ENCODE measurements at regions not wholly inside any gene's neighbourhood (a gene's known extent, or its start where the extent isn't known, plus 50 kb on each side); places are given as distances from the start of the nearest gene placed in this dataset.
"Not testable (repeated sequence)": the region's sequence is repeated elsewhere in the genome, so short reads cannot be mapped to it uniquely, and the experiment has no call there.

- no peak for DNase-seq
These were observed 567.3 kb upstream of the ZNF804A start for GRCh38 chr2:184030989-184031388.

DNA sequence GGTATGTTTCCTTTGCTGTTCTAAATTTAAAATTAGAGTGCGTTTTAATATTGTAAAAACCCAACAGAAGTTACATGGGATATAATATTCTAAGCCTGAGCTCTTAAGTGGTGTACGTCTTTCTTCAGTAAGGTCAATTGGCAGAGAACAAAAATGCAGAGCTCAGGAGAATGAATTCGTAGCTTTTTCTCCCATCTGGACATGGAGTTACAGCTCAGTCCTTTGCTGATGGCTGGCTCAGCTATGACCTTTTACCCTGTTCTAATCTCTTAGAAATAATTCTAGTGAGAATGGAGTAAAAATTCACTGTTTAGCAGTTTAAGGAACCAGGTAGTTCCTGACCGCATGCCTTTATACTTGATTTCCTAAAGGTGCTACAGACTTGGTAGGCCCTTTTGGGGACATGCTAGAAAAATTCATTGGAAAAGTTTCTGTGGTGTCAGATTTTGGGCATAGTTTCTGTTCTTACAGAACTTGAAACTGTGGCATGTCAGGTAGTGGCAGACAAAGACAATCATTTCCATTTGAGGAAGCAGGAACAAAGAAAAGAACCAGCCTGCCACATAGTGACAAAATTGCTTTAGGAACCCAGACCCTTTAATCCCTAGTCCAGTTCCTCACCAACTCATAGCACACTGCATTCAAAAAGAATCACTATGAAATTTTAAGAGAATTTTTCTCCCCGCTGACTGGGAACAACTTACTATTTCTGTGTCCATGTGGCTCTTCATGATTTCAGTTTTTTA, 566.8 kb upstream of the ZNF804A start:
- DNase-seq = no peak

- no peak for DNase-seq
These were observed 565.3 kb upstream of the ZNF804A start for GRCh38 chr2:184032983-184033382.

DNA sequence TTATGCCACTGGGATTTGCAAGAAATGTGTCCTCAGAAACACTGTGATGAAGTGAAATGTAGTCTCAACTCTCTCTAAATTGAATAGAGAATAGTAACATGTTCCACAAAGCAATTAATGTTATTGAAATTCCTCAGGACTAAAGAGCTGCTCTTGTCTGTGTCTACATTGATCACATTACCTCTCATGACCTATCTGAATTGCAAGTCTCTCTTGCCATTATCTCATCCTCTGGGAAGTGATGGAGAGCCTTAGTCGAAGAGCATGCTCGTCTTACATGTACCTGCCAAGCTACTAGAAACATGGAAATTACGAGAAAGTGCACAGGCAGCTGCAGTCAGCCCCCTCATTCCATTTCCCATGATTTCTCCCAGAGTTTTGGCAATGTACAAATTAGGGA, 561.1 kb upstream of the ZNF804A start:
- no peak for DNase-seq

GRCh38 chr2:184039493-184039892, 558.8 kb upstream of the ZNF804A start:
- no peak for DNase-seq

DNA sequence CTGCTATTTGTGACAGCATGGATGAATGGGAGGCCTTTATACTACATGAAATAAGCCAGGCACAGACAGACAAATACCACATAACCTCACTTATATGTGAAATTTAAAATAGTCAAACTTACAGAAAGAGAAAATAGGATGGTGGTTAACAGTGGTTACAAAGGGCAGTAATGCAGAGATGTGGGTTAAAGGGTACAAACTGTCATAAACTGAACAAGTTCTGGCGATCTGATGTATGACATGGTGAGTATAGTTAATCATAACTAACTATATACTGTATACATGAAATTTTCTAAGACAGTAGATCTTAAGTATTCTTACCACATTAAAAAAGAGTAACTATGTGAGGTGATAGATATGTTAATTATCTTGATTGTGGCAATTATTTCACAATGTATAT, 558.1 kb upstream of the ZNF804A start:
- DNase-seq = no peak

- no peak for DNase-seq
These were observed 557.3 kb upstream of the ZNF804A start for GRCh38 chr2:184041077-184041476.

- DNase-seq = no peak
These were observed 556.6 kb upstream of the ZNF804A start for GRCh38 chr2:184041777-184042176.

GRCh38 chr2:184047536-184047935, 550.8 kb upstream of the ZNF804A start:
- no peak for DNase-seq

GRCh38 chr2:184049566-184049965, 548.8 kb upstream of the ZNF804A start:
- no peak for DNase-seq

GRCh38 chr2:184053326-184053725, 545.0 kb upstream of the ZNF804A start:
- no peak for DNase-seq

- DNase-seq = not testable (repeated sequence)
These were observed 543.9 kb upstream of the ZNF804A start for GRCh38 chr2:184054419-184054818.

DNA sequence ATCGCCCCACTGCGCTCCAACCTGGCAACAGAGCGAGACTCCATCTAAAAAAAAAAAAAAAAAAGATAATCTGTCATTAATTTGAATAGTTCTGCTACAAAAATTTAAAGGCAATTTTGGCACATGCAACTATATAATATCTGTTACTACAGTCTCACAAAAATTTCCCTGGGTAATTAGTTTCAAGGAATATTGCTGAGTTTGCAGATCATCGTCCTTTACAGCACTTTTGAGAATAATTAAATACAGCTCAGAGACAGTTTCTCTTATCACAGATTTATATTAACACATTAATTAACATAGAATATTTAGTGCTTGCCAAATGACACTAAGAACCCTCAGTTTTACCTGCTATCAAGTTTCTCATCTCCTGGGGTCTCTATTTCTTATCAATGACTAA, 540.4 kb upstream of the ZNF804A start:
- no peak for DNase-seq

DNA sequence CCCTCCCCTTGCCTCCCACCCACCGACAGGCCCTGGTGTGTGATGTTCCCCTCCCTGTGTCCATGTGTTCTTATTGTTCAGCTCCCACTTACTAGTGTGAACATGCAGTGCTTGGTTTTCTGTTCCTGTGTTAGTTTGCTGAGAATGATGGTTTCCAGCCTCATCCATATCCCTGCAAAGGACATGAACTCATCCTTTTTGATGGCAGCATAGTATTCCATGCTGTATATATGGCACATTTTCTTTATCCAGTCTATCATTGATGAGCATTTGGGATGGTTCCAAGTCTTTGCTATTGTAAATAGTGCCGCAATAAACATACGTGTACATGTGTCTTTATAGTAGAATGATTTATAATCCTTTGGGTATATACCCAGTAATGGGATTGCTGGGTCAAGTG, 538.1 kb upstream of the ZNF804A start:
- DNase-seq = not testable (repeated sequence)

DNA sequence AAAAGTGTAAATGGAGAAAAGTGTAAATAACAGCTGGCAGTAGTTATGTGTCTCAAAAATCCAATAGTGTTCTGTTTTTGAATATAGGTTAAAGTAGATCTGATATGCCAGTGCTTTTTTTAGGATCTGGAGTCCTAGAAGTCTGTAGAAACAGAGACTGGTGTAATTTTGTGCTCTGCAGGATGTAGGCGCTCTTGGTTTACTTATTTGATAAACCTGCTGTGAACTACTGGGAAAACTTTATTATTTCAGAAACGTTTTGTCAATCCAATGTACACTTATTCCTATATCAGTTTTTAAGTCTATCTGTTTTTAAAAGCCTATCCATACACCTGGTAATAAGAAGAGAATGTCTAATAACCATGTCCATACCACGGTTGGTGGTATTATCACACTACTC, 530.8 kb upstream of the ZNF804A start:
- no peak for DNase-seq

DNA sequence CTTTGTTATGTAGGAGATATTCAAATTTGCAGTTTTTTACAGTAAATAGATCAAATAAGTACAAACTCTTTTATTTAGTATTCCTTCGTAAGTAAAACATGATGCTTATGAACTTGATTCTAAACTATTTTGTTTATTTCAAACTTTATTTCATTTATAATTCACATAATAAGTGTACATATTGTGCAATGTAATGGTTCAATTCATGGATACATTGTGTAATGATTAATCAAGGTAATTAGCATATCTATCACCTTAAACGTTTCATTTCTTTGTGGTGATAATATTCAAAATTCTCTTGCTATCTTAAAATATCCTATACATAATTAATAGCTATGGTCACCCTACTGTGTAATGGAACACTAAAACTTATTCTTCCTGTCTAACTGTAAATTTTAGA, 525.9 kb upstream of the ZNF804A start:
- no peak for DNase-seq

DNA sequence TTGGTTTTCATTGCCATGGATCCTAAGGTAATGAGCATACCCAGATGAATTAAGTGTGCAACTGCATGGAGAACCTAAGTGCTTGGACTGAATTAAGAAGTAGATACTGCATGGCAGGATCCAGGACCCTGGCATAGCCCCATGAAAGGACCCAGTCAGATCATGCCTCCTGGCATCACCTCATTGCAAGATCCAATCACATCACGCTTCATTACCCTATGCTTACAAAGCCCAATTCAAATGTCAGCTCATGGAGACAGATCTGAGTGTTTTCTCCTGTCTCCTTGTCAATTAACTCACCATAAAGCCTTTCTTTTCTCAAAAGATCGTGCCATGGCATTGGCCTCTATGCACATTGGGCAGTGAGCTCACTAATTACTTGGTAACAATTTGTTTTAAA, 519.8 kb upstream of the ZNF804A start:
- DNase-seq = no peak

GRCh38 chr2:184091456-184091855, 506.9 kb upstream of the ZNF804A start:
- DNase-seq = no peak

GRCh38 chr2:184113696-184114403, 484.5 kb upstream of the ZNF804A start:
- no peak for DNase-seq

DNA sequence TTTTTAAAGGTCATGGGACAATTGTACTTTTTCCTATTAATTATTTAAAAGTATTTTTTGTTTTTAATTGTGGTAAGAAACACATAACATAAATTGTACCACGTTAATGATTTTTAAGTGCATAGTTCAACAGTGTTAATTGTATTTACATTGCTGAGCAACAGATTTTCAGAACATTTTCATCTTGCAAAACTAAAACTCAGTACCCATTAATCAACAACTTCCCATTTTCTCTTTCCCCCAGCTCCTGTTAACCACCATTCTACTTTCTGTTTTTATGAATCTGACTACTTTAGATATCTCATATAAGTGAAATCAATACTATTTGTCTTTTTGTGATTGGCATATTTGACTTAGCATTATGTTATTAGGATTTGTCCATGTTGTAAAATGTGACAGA, 483.9 kb upstream of the ZNF804A start:
- DNase-seq = no peak

- no peak for DNase-seq
These were observed 478.1 kb upstream of the ZNF804A start for GRCh38 chr2:184119989-184120800.

DNA sequence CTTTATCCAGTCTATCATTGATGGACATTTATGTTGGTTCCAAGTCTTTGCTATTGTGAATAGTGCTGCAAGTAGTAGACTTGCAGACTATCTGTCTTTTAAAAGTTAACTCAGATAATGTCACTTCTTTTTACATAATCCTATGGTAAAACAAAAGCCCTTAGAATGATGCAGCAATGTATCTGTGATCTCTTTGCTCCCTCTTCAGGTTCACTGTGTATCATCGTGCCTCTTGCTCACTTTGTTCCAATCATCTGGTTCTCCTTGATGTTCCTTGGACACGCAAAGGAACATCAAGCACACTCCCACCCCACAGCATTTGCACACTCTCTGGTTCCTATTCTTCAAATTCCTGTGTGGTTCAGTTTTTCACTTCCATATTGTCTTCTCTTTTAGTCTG, 472.5 kb upstream of the ZNF804A start:
- DNase-seq = no peak

DNA sequence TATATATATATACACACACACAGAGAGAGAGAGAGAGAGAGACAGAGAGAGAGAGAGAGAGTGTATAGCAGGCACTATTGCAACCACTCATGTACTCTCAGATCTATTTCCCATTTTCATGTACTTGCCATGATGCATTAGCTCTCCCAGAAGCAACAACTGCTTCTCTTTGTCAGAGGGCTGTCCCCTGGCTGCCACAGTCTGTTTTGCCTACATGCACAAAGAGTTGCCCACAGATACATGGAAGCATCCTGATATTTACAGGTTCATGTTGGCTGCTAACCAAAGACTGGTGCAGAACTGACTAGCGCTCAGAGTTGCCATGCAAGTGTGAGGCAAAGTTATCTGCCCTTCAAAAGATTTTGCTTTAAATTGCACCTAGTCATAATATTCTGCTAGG, 469.3 kb upstream of the ZNF804A start:
- DNase-seq = no peak

GRCh38 chr2:184137955-184138354, 460.4 kb upstream of the ZNF804A start:
- no peak for DNase-seq
